Stimulated activated CD4-positive, alpha-beta T cell treated with anti-CD3 and anti-CD28 coated beads, Interleukin-4, amount 100 ng/mL, for 1 hour (primary cell): ENCODE measurements at regions not wholly inside any gene's neighbourhood (a gene's known extent, or its start where the extent isn't known, plus 50 kb on each side); places are given as distances from the start of the nearest gene placed in this dataset.

ENCODE experiments used
- DNase-seq: peaks from one replicate; pipeline ENCODE4 v3.0.0-alpha.2; 2020

GRCh38 chr6:140061110-140062042 is 686.9 kb upstream of the CITED2 start:
- no peak for DNase-seq

- no peak for DNase-seq
Observed at GRCh38 chr6:140059947-140060346, 685.5 kb upstream of the CITED2 start.

GRCh38 chr6:140058863-140059262 is 684.4 kb upstream of the CITED2 start:
- no peak for DNase-seq

- no peak for DNase-seq
Observed at GRCh38 chr6:140052736-140053729, 678.6 kb upstream of the CITED2 start.

GRCh38 chr6:140051521-140052512 is 677.4 kb upstream of the CITED2 start:
- DNase-seq, result no peak

GRCh38 chr6:140050101-140050995 is 675.9 kb upstream of the CITED2 start:
- no peak for DNase-seq

GRCh38 chr6:140049251-140049650 is 674.8 kb upstream of the CITED2 start:
- no peak for DNase-seq

- DNase-seq, result no peak
Observed at GRCh38 chr6:140048202-140048790, 673.8 kb upstream of the CITED2 start.

GRCh38 chr6:140047321-140047720 is 672.9 kb upstream of the CITED2 start:
- DNase-seq, result no peak

GRCh38 chr6:140046016-140046632 is 671.7 kb upstream of the CITED2 start:
- DNase-seq, result no peak

GRCh38 chr6:140045116-140045515 is 670.7 kb upstream of the CITED2 start:
- no peak for DNase-seq

- no peak for DNase-seq
Observed at GRCh38 chr6:140044626-140045025, 670.2 kb upstream of the CITED2 start.

GRCh38 chr6:140043762-140044378 is 669.4 kb upstream of the CITED2 start:
- no peak for DNase-seq

GRCh38 chr6:140043357-140043756 is 668.9 kb upstream of the CITED2 start:
- DNase-seq, result no peak

- no peak for DNase-seq
Observed at GRCh38 chr6:140041571-140042332, 667.3 kb upstream of the CITED2 start.

GRCh38 chr6:140041056-140041455 is 666.6 kb upstream of the CITED2 start:
- DNase-seq, result no peak

- DNase-seq, result no peak
Observed at GRCh38 chr6:140040396-140040795, 665.9 kb upstream of the CITED2 start.

- no peak for DNase-seq
Observed at GRCh38 chr6:140039364-140039763, 664.9 kb upstream of the CITED2 start.

- DNase-seq, result no peak
Observed at GRCh38 chr6:140036196-140036595, 661.7 kb upstream of the CITED2 start.
